K562 (cell line): ENCODE measurements at regions not wholly inside any gene's neighbourhood (a gene's known extent, or its start where the extent isn't known, plus 50 kb on each side); places are given as distances from the start of the nearest gene placed in this dataset.

Source experiments
- ATAC-seq: fragments of 200-7000 bp; cut with Tn5 transposase; 3 replicates; pipeline ENCODE4 v1.9.1; 2020; ENCODE audit warnings: moderate library complexity
- BruUV-seq: library from RNA; stranded (reverse); fragments of 400-500 nt; replicated peaks from 2 replicates; lab custom pipeline; 2021; lab: Mats Ljungman, UMichigan
- CTCF ChIA-PET: fragments of 300-600 bp; formaldehyde crosslinking; extraction: SDS; loops from one replicate; lab custom pipeline; 2021; ENCODE audit warnings: low intra/inter-chr PET ratio; lab: Yijun Ruan, JAX
- POLR2A ChIA-PET: fragments of 300-600, 350-650 bp; sonication (Branson Sonifier 250); formaldehyde crosslinking; extraction: SDS; loops from one replicate; lab custom pipeline; 2021; ENCODE audit warnings: antibody characterized with exemption, inconsistent platforms; lab: Yijun Ruan, JAX
- DNase-seq, 4 experiments: peaks; one replicate each; pipeline versions ENCODE4 v3.0.0 to v3.0.0-alpha.2; 2011 to 2018; ENCODE audit warnings: low spot score in 3 of 4, mixed read lengths in 3 of 4; ENCODE audit errors: extremely low read depth in 1 of 4
- FAIRE-seq: peaks from 2 replicates; lab custom pipeline; 2011; peaks lifted over from hg19 to GRCh38; lab: Jason Lieb, UNC
- H2AFZ ChIP-seq: 2 replicates; pipeline ENCODE4 v1.6.0; 2011; ENCODE audit warnings: low read depth, low read length, control low read depth, inconsistent platforms
- H3K27ac ChIP-seq: fragments of 200-600 bp; 3 replicates; pipeline ENCODE4 v1.8.0; 2011; ENCODE audit warnings: low read depth, mild to moderate bottlenecking, control low read depth, inconsistent platforms, low read length, moderate library complexity, mixed read lengths; ENCODE audit errors: extremely low read depth
- H3K27me3 ChIP-seq, 2 experiments: fragments of 300-600 bp in 1 of 2; 2 replicates in 1 of 2; 3 replicates in 1 of 2; pipeline versions ENCODE4 v1.6.0 to v1.8.0; 2011; ENCODE audit warnings: inconsistent platforms in 2 of 2, low read length in 2 of 2, mild to moderate bottlenecking in 1 of 2, mixed read lengths in 1 of 2, moderate library complexity in 1 of 2; ENCODE audit not compliant: control insufficient read depth in 2 of 2, insufficient read depth in 2 of 2
- H3K36me3 ChIP-seq: fragments of 300-600 bp; 3 replicates; pipeline ENCODE4 v1.8.0; 2011; ENCODE audit warnings: mild to moderate bottlenecking, low read length, inconsistent platforms; ENCODE audit not compliant: control insufficient read depth, insufficient read depth
- H3K4me1 ChIP-seq, 2 experiments: fragments of 200-600 bp in 1 of 2; replicated peaks in 1 of 2; 2 replicates in 1 of 2; 3 replicates in 1 of 2; pipeline versions ENCODE4 v1.5.1 to v1.8.0; 2011; ENCODE audit warnings: inconsistent platforms in 2 of 2, low read length in 2 of 2, mild to moderate bottlenecking in 1 of 2, mixed read lengths in 1 of 2, moderate library complexity in 1 of 2; ENCODE audit not compliant: control insufficient read depth in 2 of 2, insufficient read depth in 2 of 2
- H3K4me2 ChIP-seq: 2 replicates; pipeline ENCODE4 v1.6.1; 2011; ENCODE audit warnings: low read length, control low read depth, inconsistent platforms, mixed read lengths; ENCODE audit not compliant: insufficient read depth
- H3K4me3 ChIP-seq: fragments of 200-600 bp; sonication (generic), shearing (Covaris generic); 2 replicates; pipeline ENCODE4 v1.5.1; 2016; ENCODE audit warnings: control low read depth, inconsistent platforms
- H3K79me2 ChIP-seq: fragments of 200-600 bp; 3 replicates; pipeline ENCODE4 v1.8.0; 2011; ENCODE audit warnings: low read length, inconsistent platforms; ENCODE audit not compliant: control insufficient read depth, insufficient read depth
- H3K9ac ChIP-seq, 2 experiments: 2 replicates each; pipeline versions ENCODE4 v1.6.0 to v1.6.1; 2011; ENCODE audit warnings: low read depth in 2 of 2, low read length in 2 of 2, control low read depth in 1 of 2, inconsistent platforms in 1 of 2, mild to moderate bottlenecking in 1 of 2, mixed read lengths in 1 of 2; ENCODE audit not compliant: insufficient read depth in 1 of 2
- H3K9me1 ChIP-seq: one replicate; pipeline ENCODE4 v1.6.0; 2011; ENCODE audit warnings: inconsistent platforms, mild to moderate bottlenecking, low read length, moderate library complexity; ENCODE audit not compliant: control insufficient read depth, insufficient read depth
- H3K9me3 ChIP-seq: replicated peaks from 2 replicates; pipeline ENCODE4 v1.5.1; 2011; ENCODE audit warnings: low read depth, low read length, inconsistent platforms; ENCODE audit not compliant: control insufficient read depth, insufficient read depth
- H4K20me1 ChIP-seq: replicated peaks from 2 replicates; pipeline ENCODE4 v1.6.1; 2011; ENCODE audit warnings: low read length, inconsistent platforms, mixed read lengths; ENCODE audit not compliant: control insufficient read depth, insufficient read depth
- SIN3B ChIP-seq: fragments of 450-650 bp; IDR thresholded peaks from 2 replicates; pipeline ENCODE4 v1.6.1; 2017; ENCODE audit warnings: low read depth, mild to moderate bottlenecking, moderate library complexity
- THRAP3 ChIP-seq: fragments of 450-650 bp; IDR thresholded peaks from 2 replicates; pipeline ENCODE4 v1.6.1; 2016; ENCODE audit warnings: mild to moderate bottlenecking, inconsistent platforms, borderline replicate concordance
- TRIM24 ChIP-seq, 2 experiments: fragments of 450-650 bp; IDR thresholded peaks; 2 replicates each; pipeline ENCODE4 v1.6.1; 2016
- TRIM28 ChIP-seq: fragments of 450-650 bp; IDR thresholded peaks from 2 replicates; pipeline ENCODE4 v1.6.1; 2017
- ZFP36 ChIP-seq: fragments of 150-350 bp; IDR thresholded peaks from 2 replicates; pipeline ENCODE4 v1.6.1; 2018; ENCODE audit warnings: low read length, low read depth; ENCODE audit not compliant: partially characterized antibody
- WGBS: fragments of 100-300 bp; shearing (Covaris generic); methylation state at CpG from one replicate; pipeline ENCODE4 v1.1.6; 2016; ENCODE audit warnings: low coverage, mixed read lengths; ENCODE audit not compliant: insufficient coverage; ENCODE audit errors: missing lambda C conversion rate; 5-methylcytosine and 5-hydroxymethylcytosine counted together
- in situ Hi-C: fragments of 300-500 bp; cut with MboI; formaldehyde crosslinking; loops from 4 replicates; pipeline ENCODE4 v1.15.0; 2018; ENCODE audit warnings: inconsistent platforms, mixed read lengths
- intact Hi-C: fragments of 100-400 bp; cut with micrococcal nuclease; formaldehyde crosslinking; loops from 2 replicates; pipeline ENCODE4 v1.14.2; 2022
- TF ChIP-seq, protein P1 (sequence below): IDR thresholded peaks from 3 replicates; pipeline ENCODE4 v1.6.1; 2011; ENCODE audit warnings: borderline replicate concordance, mild to moderate bottlenecking, moderate library complexity; ENCODE audit not compliant: insufficient read length; ENCODE audit errors: extremely low read depth

DNA sequence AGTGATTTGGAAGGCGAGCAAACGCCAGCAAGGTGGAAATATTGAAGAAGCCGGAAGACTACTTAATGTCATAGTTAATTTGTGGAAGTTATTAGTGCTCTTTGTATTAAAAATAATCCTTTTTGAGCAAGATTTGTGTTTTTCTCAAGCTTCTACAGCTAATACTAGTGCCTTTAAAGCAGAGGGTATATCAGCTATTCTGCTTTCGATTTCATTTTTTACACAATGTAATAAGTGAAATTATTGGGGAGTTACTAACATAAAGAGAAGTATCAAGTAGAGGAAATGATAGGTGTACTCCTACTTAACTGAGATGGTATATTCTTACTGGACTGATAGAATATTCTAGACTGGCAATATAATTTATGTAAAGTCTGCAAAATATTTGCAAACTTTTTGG is 392.4 kb upstream of the DCN start:
- no TSS peak for BruUV-seq
- no peak overlapping the region for H3K4me3 ChIP-seq
- intact Hi-C loops: loop anchor here (5.0 kb wide), 2 partner anchors 57 to 193 kb away; no protein-coding TSS in a partner anchor
- ChIA-PET CTCF (no interaction called here), POLR2A (interaction anchor here (0.6 to 2.0 kb wide), 3 partner anchors 12 to 60 kb away, joined by 3 to 6 read pairs (median 3); no protein-coding TSS in a partner anchor)
- no peaks in the 10 kb centered on the region for H4K20me1 ChIP-seq
- no peak for DNase-seq
- no peak for FAIRE-seq
- TF ChIP-seq TRIM28 (no peak), TRIM24 (IDR thresholded peaks at IDR 0.05) (no peak), SIN3B (no peak), THRAP3 (no peak), ZFP36 (no peak)
- TF ChIP-seq, protein P1, sequence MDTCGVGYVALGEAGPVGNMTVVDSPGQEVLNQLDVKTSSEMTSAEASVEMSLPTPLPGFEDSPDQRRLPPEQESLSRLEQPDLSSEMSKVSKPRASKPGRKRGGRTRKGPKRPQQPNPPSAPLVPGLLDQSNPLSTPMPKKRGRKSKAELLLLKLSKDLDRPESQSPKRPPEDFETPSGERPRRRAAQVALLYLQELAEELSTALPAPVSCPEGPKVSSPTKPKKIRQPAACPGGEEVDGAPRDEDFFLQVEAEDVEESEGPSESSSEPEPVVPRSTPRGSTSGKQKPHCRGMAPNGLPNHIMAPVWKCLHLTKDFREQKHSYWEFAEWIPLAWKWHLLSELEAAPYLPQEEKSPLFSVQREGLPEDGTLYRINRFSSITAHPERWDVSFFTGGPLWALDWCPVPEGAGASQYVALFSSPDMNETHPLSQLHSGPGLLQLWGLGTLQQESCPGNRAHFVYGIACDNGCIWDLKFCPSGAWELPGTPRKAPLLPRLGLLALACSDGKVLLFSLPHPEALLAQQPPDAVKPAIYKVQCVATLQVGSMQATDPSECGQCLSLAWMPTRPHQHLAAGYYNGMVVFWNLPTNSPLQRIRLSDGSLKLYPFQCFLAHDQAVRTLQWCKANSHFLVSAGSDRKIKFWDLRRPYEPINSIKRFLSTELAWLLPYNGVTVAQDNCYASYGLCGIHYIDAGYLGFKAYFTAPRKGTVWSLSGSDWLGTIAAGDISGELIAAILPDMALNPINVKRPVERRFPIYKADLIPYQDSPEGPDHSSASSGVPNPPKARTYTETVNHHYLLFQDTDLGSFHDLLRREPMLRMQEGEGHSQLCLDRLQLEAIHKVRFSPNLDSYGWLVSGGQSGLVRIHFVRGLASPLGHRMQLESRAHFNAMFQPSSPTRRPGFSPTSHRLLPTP: no peak
- H3K36me3 ChIP-seq: peaks cover 4% of the 10 kb centered on the region; the same call in 1 of the 3 replicates
- ATAC-seq: no peak
- no peak overlapping the region for H2AFZ ChIP-seq
- no peaks in the 10 kb centered on the region for H3K4me1 ChIP-seq
- no peak overlapping the region for H3K27ac ChIP-seq
- in situ Hi-C loops: no loop called here
- H3K9me3 ChIP-seq: no peaks in the 10 kb centered on the region
- no peak overlapping the region for H3K4me2 ChIP-seq
- H3K27me3 ChIP-seq: no peaks in the 10 kb centered on the region
- H3K79me2 ChIP-seq: peaks cover 23% of the 10 kb centered on the region
- WGBS: 98% methylated on average over 4 of the region's 4 CpGs
- no peak overlapping the region for H3K9ac ChIP-seq
- H3K9me1 ChIP-seq: no peaks in the 10 kb centered on the region
